ENCODE measurements at regions not wholly inside any gene's neighbourhood (a gene's known extent, or its start where the extent isn't known, plus 50 kb on each side); places are given as distances from the start of the nearest gene placed in this dataset.

DNA sequence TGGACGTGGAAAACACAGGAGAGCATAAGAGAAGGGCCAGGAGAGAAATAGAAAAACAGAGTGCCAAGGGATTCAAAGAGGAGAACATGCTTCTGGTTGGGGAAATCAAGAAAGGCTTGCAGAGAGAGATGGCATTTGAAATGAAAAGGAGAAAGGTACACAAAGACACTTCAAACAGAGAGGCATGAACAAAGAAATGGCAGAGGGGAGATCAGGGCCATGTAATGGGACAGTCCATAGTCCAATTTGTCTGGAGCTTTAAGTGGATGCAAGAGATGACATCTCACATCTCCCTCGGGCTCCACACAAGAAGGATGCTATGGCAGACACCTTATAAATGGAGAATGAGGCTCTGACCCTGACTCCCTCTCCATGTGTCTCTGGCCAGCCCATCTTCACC, 331.1 kb downstream of the MLLT3 start:
- H3K4me3 ChIP-seq (ENCODE audit: low read depth, low read length), result no peak overlapping the region
- TF ChIP-seq, protein P1, sequence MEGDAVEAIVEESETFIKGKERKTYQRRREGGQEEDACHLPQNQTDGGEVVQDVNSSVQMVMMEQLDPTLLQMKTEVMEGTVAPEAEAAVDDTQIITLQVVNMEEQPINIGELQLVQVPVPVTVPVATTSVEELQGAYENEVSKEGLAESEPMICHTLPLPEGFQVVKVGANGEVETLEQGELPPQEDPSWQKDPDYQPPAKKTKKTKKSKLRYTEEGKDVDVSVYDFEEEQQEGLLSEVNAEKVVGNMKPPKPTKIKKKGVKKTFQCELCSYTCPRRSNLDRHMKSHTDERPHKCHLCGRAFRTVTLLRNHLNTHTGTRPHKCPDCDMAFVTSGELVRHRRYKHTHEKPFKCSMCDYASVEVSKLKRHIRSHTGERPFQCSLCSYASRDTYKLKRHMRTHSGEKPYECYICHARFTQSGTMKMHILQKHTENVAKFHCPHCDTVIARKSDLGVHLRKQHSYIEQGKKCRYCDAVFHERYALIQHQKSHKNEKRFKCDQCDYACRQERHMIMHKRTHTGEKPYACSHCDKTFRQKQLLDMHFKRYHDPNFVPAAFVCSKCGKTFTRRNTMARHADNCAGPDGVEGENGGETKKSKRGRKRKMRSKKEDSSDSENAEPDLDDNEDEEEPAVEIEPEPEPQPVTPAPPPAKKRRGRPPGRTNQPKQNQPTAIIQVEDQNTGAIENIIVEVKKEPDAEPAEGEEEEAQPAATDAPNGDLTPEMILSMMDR (IDR thresholded peaks at IDR 0.05; ENCODE audit: low read depth, low read length), result no peak
- no peaks in the 10 kb centered on the region for H3K4me1 ChIP-seq
- H3K36me3 ChIP-seq, result no peaks in the 10 kb centered on the region
- H3K27me3 ChIP-seq, result no peaks in the 10 kb centered on the region
- H3K9me3 ChIP-seq, result no peaks in the 10 kb centered on the region
- DNase-seq, result no peak

DNA sequence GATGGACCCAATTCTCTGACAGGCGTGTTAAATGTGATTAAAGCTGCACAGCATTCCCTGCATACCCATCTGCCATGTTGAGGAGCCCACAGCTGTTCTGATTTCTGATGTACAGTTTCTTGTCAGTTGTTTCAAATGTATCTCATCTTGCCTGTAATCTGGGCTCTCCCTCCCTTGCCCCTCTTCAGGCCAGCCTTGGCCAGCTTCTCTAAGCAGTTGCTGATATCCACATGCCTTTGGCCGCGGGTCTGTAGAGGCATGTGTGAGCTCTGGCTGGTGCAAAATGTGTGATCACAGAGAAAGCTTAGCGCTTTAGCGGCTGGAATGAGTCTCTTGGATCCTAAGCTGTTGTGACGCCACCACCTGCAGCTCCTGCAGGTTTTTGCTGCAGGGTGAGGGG, 332.0 kb downstream of the MLLT3 start:
- H3K4me1 ChIP-seq, result no peaks in the 10 kb centered on the region
- no peaks in the 10 kb centered on the region for H3K36me3 ChIP-seq
- TF ChIP-seq, protein P1 (IDR thresholded peaks at IDR 0.05; ENCODE audit: low read depth, low read length), result no peak
- H3K4me3 ChIP-seq (ENCODE audit: low read depth, low read length), result no peak overlapping the region
- no peaks in the 10 kb centered on the region for H3K9me3 ChIP-seq
- DNase-seq, result no peak
- H3K27me3 ChIP-seq, result no peaks in the 10 kb centered on the region

DNA sequence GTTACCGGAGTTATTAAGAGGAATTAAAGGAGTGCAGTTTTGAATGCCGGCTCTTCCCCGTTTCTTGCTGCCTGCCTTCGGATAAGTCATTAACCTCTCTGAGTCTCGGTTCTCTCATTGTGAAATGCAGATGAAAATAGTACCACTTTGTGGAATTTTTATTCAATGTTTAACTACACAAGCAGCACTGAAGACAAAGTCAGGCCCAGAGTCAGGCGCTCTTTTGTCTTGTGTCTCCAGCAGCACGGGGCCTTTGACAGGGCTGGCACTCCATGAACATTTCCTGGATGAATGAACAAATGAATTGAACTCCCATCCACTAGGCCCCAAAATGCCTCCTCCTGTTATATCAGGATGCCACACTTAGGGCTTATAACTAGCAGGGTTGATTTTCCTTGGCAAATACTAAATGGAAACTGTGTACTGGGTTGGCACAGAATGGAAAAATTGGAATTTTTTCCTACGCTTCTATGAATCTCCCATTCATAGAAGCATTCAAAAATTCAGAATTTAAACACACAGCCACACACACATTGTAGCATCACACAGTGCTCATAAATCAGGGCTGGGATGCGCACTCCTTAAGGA, 332.8 kb downstream of the MLLT3 start:
- no peaks in the 10 kb centered on the region for H3K4me1 ChIP-seq
- no peak overlapping the region for H3K4me3 ChIP-seq (ENCODE audit: low read depth, low read length)
- H3K27me3 ChIP-seq, result no peaks in the 10 kb centered on the region
- DNase-seq, result no peak
- H3K9me3 ChIP-seq, result no peaks in the 10 kb centered on the region
- TF ChIP-seq, protein P1 (IDR thresholded peaks at IDR 0.05; ENCODE audit: low read depth, low read length), result no peak
- H3K36me3 ChIP-seq, result no peaks in the 10 kb centered on the region

DNA sequence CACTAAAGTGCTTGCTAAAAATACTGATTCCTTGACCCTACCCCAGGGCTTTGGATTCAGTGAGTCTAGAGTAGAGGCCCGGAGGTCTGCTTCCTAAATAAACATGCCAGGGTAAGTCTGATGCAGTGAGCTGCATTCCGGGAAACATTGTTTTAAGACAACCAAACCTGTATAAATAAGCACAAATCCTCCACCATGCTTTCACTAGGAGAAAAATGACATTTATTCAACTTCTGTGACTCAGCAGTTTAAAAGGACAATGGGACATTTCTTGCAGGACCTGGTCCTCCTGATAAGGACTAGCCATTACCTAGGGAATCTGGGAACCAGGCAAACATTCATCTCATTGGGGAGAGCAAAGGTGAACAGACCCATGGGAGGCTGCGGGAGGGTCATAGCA, 335.3 kb downstream of the MLLT3 start:
- no peak overlapping the region for H3K4me3 ChIP-seq (ENCODE audit: low read depth, low read length)
- H3K9me3 ChIP-seq, result no peaks in the 10 kb centered on the region
- no peaks in the 10 kb centered on the region for H3K4me1 ChIP-seq
- H3K27me3 ChIP-seq, result no peaks in the 10 kb centered on the region; the same call in 1 of the 2 replicates
- H3K36me3 ChIP-seq, result no peaks in the 10 kb centered on the region
- no peak for DNase-seq
- TF ChIP-seq, protein P1 (IDR thresholded peaks at IDR 0.05; ENCODE audit: low read depth, low read length), result no peak

DNA sequence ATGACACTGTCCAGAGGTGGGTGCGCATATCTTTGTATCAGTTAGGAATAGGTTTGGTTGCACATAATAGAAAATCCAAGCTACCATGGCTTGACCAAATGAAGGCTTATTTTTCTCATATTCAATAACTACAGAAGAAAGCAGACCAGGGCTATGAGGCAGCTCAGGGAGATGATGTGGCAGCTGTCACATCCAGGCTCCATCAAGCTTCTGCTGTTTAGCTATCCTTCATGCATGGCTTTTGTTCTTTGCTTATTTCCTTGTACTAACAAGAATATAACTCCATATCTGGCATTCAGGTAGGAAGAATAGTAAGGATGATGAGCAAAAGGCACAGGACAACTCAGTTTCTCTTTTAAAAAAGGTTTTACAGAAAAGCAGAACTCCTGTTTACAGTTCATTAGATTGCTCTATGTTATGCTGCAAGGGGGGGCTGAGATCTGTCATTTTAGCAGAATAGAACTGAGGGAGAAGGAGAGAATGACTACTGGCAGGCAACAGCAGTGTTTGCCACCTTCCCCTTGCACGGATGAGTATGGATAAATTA, 336.1 kb downstream of the MLLT3 start:
- TF ChIP-seq, protein P1 (IDR thresholded peaks at IDR 0.05; ENCODE audit: low read depth, low read length), result no peak
- no peak for DNase-seq
- Histone ChIP-seq H3K27me3 (no peaks in the 10 kb centered on the region; the same call in 1 of the 2 replicates), H3K4me3 (ENCODE audit: low read depth, low read length) (no peak overlapping the region), H3K36me3 (no peaks in the 10 kb centered on the region), H3K4me1 (no peaks in the 10 kb centered on the region), H3K9me3 (no peaks in the 10 kb centered on the region)

DNA sequence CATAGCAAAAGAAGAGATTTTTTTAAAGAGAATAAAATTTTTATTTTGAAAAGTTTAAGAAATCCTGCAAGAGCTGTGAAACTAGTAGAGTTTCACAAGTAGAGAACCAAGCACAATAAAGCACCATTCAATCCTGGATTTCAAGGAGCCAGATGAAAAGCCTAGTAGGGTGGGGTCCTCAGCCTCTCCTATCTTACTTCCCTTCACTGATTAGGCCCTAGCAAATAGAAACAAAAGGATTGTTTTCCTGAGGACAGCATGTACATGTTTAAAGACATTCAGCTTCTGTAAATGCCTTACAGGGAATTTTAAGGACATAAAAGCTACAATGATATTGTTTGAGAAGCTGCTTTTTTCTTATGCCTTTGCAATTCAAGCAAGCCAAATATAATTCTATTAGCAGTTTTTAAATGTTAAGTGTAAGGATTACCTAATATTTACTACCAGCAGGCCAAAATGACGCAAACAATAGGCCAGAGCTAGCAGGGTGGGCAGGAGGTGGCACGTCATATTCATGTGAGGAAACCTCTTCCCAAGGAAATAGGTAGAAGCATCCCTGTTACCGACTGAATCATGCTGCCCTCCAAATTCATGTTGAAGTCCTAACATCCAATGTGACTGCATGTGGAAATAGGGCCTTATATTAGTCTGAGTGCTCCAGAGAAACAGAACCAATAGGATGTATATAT, 337.6 kb downstream of the MLLT3 start:
- TF ChIP-seq, protein P1 (IDR thresholded peaks at IDR 0.05; ENCODE audit: low read depth, low read length), result no peak
- no peaks in the 10 kb centered on the region for H3K9me3 ChIP-seq
- DNase-seq, result no peak
- H3K36me3 ChIP-seq, result no peaks in the 10 kb centered on the region
- no peaks in the 10 kb centered on the region; the same call in 1 of the 2 replicates for H3K27me3 ChIP-seq
- H3K4me3 ChIP-seq (ENCODE audit: low read depth, low read length), result no peak overlapping the region
- H3K4me1 ChIP-seq, result no peaks in the 10 kb centered on the region

Measured in BE2C (cell line).